Prostate gland (tissue), 2 donors: ENCODE measurements at regions not wholly inside any gene's neighbourhood (a gene's known extent, or its start where the extent isn't known, plus 50 kb on each side); places are given as distances from the start of the nearest gene placed in this dataset.

Experiments
- DNase-seq: peaks from one replicate; pipeline ENCODE4 v3.0.0-alpha.2; 2019; ENCODE audit warnings: low spot score
- H3K27ac ChIP-seq, 2 donors: fragments of 200-600 bp; sonication (generic); 2 replicates each; pipeline ENCODE4 v1.5.1; 2017 to 2019
- H3K27me3 ChIP-seq: fragments of 200-600 bp; sonication (generic); replicated peaks from 2 replicates; pipeline ENCODE4 v1.5.1; 2019; ENCODE audit not compliant: insufficient read depth
- H3K36me3 ChIP-seq, 2 donors: fragments of 200-600 bp; sonication (generic); 1 replicate in 1 of 2; 2 replicates in 1 of 2; pipeline versions ENCODE4 v1.5.1 to v1.8.1; 2017 to 2019
- H3K4me1 ChIP-seq: fragments of 200-600 bp; sonication (generic); replicated peaks from 2 replicates; pipeline ENCODE4 v1.5.1; 2019
- H3K4me3 ChIP-seq, 2 donors: fragments of 200-600 bp; sonication (generic); 2 replicates each; pipeline ENCODE4 v1.5.1; 2017 to 2019
- H3K9me3 ChIP-seq: fragments of 200-600 bp; sonication (generic); 2 replicates; pipeline ENCODE4 v1.5.1; 2017
- CTCF ChIP-seq, 4 experiments: fragments of 200-600 bp in 2 of 4; fragments of 450-650 bp in 2 of 4; sonication (generic) in 2 of 4; IDR thresholded peaks; 1 replicate in 3 of 4; 2 replicates in 1 of 4; pipeline ENCODE4 v1.5.1; 2016 to 2019; ENCODE audit warnings: antibody characterized with exemption in 4 of 4, mild to moderate bottlenecking in 2 of 4, moderate library complexity in 2 of 4
- POLR2A ChIP-seq: fragments of 450-650 bp; IDR thresholded peaks from one replicate; pipeline ENCODE4 v1.6.1; 2016; ENCODE audit warnings: antibody characterized with exemption, mild to moderate bottlenecking
- POLR2AphosphoS5 ChIP-seq: sonication (generic); formaldehyde crosslinking; IDR thresholded peaks from one replicate; pipeline ENCODE4 v1.6.1; 2017; ENCODE audit warnings: antibody characterized with exemption
- WGBS: methylation state at CpG from one replicate; pipeline ENCODE4 v1.1.5; 2018; 5-methylcytosine and 5-hydroxymethylcytosine counted together
- intact Hi-C: fragments of 100-400 bp; cut with DNase I; formaldehyde crosslinking; loops from one replicate; pipeline ENCODE4 v1.14.2; 2022

GRCh38 chr6:62615366-62616015 is 329.5 kb upstream of the KHDRBS2 start:
- no peak for DNase-seq
- Histone ChIP-seq H3K27ac (no peak overlapping the region), H3K4me3 (no peak overlapping the region), H3K36me3 (no peaks in the 10 kb centered on the region), H3K27me3 (no peaks in the 10 kb centered on the region), H3K9me3 (no peaks in the 10 kb centered on the region), H3K4me1 (no peaks in the 10 kb centered on the region)
- 81% methylated on average over 4 of the region's 4 CpGs for WGBS
- no peak for TF ChIP-seq POLR2A
- TF ChIP-seq CTCF (IDR thresholded peaks at IDR 0.05) = no peak
- TF ChIP-seq POLR2AphosphoS5 = no peak
- intact Hi-C loops = no loop called here

DNA sequence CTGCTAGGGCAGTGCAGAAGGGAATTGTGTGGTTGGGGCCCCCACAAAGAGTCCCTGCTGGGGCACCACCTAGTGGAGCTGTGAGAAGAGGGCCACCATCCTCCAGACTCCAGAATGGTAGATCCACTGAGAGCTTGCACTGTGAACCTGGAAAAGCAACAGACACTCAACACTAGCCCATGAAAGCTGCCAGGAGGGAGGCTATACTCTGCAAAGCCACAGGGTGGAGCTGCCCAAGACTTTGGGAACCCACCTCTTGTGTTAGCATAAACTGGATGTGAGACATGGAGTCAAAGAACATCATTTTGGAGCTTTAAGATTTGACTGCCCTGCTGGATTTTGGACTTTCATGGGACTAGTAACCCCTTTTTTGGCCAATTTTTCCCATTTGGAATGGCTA is 328.4 kb upstream of the KHDRBS2 start:
- no peaks in the 10 kb centered on the region for H3K4me1 ChIP-seq
- TF ChIP-seq POLR2AphosphoS5 (no peak), POLR2A (no peak), CTCF (IDR thresholded peaks at IDR 0.05) (no peak)
- no peaks in the 10 kb centered on the region for H3K9me3 ChIP-seq
- intact Hi-C loops = no loop called here
- H3K36me3 ChIP-seq = no peaks in the 10 kb centered on the region
- no peak overlapping the region for H3K4me3 ChIP-seq
- H3K27me3 ChIP-seq = no peaks in the 10 kb centered on the region
- no peak overlapping the region for H3K27ac ChIP-seq
- no peak for DNase-seq

GRCh38 chr6:62613928-62614327 is 327.9 kb upstream of the KHDRBS2 start:
- TF ChIP-seq POLR2A (no peak), CTCF (IDR thresholded peaks at IDR 0.05) (no peak), POLR2AphosphoS5 (no peak)
- no peak overlapping the region for H3K27ac ChIP-seq
- intact Hi-C loops = no loop called here
- no peaks in the 10 kb centered on the region for H3K27me3 ChIP-seq
- 56% methylated on average over 3 of the region's 3 CpGs for WGBS
- H3K9me3 ChIP-seq = no peaks in the 10 kb centered on the region
- H3K4me1 ChIP-seq = no peaks in the 10 kb centered on the region
- no peak overlapping the region for H3K4me3 ChIP-seq
- DNase-seq = no peak
- H3K36me3 ChIP-seq = no peaks in the 10 kb centered on the region

DNA sequence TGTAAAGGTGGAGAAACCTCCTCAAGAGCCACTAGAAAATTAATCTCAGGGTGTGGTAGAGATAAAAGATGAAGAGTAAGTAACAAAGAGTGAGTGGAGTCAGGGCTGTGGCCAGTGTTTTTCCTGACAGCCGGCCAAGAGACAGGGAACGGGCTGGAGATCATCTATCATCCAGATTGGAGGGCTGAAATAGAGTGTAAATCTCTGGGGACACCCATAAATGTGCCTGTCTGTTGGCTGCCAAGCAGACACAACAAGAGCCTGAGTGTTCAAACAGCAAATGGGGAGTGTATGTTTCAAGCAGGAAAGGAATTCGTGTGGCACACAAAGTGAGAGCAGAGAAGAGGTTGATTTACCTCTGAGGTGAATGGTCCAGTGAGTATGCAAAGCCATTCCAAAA is 326.4 kb upstream of the KHDRBS2 start:
- H3K36me3 ChIP-seq = no peaks in the 10 kb centered on the region
- H3K4me1 ChIP-seq = no peaks in the 10 kb centered on the region
- 50% methylated on average over 3 of the region's 3 CpGs for WGBS
- no peak overlapping the region for H3K27ac ChIP-seq
- no peak overlapping the region for H3K4me3 ChIP-seq
- DNase-seq = no peak
- TF ChIP-seq CTCF (IDR thresholded peaks at IDR 0.05) = no peak
- TF ChIP-seq POLR2A = no peak
- no peak for TF ChIP-seq POLR2AphosphoS5
- no peaks in the 10 kb centered on the region for H3K27me3 ChIP-seq
- H3K9me3 ChIP-seq = no peaks in the 10 kb centered on the region
- intact Hi-C loops = no loop called here

- no peaks in the 10 kb centered on the region for H3K27me3 ChIP-seq
- no peaks in the 10 kb centered on the region for H3K9me3 ChIP-seq
- H3K4me3 ChIP-seq = no peak overlapping the region
- DNase-seq = no peak
- H3K27ac ChIP-seq = no peak overlapping the region
- H3K4me1 ChIP-seq = no peaks in the 10 kb centered on the region
- no peaks in the 10 kb centered on the region for H3K36me3 ChIP-seq
- WGBS = 81% methylated on average over 1 of the region's 1 CpG
- intact Hi-C loops = no loop called here
- TF ChIP-seq CTCF (IDR thresholded peaks at IDR 0.05) (no peak), POLR2A (no peak), POLR2AphosphoS5 (no peak)
These were observed 284.3 kb upstream of the KHDRBS2 start for GRCh38 chr6:62570372-62570771.
